ENCODE measurements at regions not wholly inside any gene's neighbourhood (a gene's known extent, or its start where the extent isn't known, plus 50 kb on each side); places are given as distances from the start of the nearest gene placed in this dataset.

- no peaks in the 10 kb centered on the region for H3K36me3 ChIP-seq (ENCODE audit: control insufficient read depth in 2 of 2, insufficient read depth in 2 of 2, low read length in 1 of 2)
- no peak overlapping the region for H3K27ac ChIP-seq (ENCODE audit: control insufficient read depth, insufficient read depth)
- ATAC-seq (no peak), DNase-seq (ENCODE audit: low read depth, low spot score) (no peak), FAIRE-seq (no peak)
- no peaks in the 10 kb centered on the region for H4K20me1 ChIP-seq (ENCODE audit: control insufficient read depth, insufficient read depth)
- H3K4me3 ChIP-seq, result no peak overlapping the region
- H3K4me2 ChIP-seq (ENCODE audit: control insufficient read depth, insufficient read depth), result no peak overlapping the region
- TF ChIP-seq ZNF384 (IDR thresholded peaks at IDR 0.05; ENCODE audit: borderline replicate concordance, low read depth, low read length) (no peak), EED (IDR thresholded peaks at IDR 0.05; ENCODE audit: low read depth) (no peak), CBFB (IDR thresholded peaks at IDR 0.05; ENCODE audit: low read depth) (no peak), ATF2 (IDR thresholded peaks at IDR 0.05; ENCODE audit: low read length) (no peak), HDAC6 (IDR thresholded peaks at IDR 0.05; ENCODE audit: unreplicated experiment) (no peak), PAX5 (IDR thresholded peaks at IDR 0.05; ENCODE audit: borderline replicate concordance, low read depth, low read length) (no peak), ZNF207 (IDR thresholded peaks at IDR 0.05; ENCODE audit: borderline replicate concordance) (no peak), SP1 (IDR thresholded peaks at IDR 0.05; ENCODE audit: low read depth, low read length) (no peak), PML (IDR thresholded peaks at IDR 0.05; ENCODE audit: low read length) (no peak), SPI1 (IDR thresholded peaks at IDR 0.05; ENCODE audit: borderline replicate concordance, insufficient read depth, low read depth, low read length) (no peak), MEF2A (IDR thresholded peaks at IDR 0.05; ENCODE audit: insufficient read depth, low read depth, low read length) (no peak)
- TF ChIP-seq, protein P1, sequence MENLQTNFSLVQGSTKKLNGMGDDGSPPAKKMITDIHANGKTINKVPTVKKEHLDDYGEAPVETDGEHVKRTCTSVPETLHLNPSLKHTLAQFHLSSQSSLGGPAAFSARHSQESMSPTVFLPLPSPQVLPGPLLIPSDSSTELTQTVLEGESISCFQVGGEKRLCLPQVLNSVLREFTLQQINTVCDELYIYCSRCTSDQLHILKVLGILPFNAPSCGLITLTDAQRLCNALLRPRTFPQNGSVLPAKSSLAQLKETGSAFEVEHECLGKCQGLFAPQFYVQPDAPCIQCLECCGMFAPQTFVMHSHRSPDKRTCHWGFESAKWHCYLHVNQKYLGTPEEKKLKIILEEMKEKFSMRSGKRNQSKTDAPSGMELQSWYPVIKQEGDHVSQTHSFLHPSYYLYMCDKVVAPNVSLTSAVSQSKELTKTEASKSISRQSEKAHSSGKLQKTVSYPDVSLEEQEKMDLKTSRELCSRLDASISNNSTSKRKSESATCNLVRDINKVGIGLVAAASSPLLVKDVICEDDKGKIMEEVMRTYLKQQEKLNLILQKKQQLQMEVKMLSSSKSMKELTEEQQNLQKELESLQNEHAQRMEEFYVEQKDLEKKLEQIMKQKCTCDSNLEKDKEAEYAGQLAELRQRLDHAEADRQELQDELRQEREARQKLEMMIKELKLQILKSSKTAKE (IDR thresholded peaks at IDR 0.05; ENCODE audit: low read depth, poor library complexity, severe bottlenecking), result no peak
- TF ChIP-seq, protein P2, sequence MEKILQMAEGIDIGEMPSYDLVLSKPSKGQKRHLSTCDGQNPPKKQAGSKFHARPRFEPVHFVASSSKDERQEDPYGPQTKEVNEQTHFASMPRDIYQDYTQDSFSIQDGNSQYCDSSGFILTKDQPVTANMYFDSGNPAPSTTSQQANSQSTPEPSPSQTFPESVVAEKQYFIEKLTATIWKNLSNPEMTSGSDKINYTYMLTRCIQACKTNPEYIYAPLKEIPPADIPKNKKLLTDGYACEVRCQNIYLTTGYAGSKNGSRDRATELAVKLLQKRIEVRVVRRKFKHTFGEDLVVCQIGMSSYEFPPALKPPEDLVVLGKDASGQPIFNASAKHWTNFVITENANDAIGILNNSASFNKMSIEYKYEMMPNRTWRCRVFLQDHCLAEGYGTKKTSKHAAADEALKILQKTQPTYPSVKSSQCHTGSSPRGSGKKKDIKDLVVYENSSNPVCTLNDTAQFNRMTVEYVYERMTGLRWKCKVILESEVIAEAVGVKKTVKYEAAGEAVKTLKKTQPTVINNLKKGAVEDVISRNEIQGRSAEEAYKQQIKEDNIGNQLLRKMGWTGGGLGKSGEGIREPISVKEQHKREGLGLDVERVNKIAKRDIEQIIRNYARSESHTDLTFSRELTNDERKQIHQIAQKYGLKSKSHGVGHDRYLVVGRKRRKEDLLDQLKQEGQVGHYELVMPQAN (conservative IDR thresholded peaks at IDR 0.05), result no peak
- TF ChIP-seq, protein P3, sequence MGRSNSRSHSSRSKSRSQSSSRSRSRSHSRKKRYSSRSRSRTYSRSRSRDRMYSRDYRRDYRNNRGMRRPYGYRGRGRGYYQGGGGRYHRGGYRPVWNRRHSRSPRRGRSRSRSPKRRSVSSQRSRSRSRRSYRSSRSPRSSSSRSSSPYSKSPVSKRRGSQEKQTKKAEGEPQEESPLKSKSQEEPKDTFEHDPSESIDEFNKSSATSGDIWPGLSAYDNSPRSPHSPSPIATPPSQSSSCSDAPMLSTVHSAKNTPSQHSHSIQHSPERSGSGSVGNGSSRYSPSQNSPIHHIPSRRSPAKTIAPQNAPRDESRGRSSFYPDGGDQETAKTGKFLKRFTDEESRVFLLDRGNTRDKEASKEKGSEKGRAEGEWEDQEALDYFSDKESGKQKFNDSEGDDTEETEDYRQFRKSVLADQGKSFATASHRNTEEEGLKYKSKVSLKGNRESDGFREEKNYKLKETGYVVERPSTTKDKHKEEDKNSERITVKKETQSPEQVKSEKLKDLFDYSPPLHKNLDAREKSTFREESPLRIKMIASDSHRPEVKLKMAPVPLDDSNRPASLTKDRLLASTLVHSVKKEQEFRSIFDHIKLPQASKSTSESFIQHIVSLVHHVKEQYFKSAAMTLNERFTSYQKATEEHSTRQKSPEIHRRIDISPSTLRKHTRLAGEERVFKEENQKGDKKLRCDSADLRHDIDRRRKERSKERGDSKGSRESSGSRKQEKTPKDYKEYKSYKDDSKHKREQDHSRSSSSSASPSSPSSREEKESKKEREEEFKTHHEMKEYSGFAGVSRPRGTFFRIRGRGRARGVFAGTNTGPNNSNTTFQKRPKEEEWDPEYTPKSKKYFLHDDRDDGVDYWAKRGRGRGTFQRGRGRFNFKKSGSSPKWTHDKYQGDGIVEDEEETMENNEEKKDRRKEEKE (IDR thresholded peaks at IDR 0.05), result no peak
- H3K27me3 ChIP-seq (replicated peaks in 1 of 2; ENCODE audit: control insufficient read depth in 2 of 2, insufficient read depth in 2 of 2, low read length in 1 of 2), result no peaks in the 10 kb centered on the region; a peak in 1 of 4 replicates
- no peak overlapping the region for H3K9ac ChIP-seq (ENCODE audit: control insufficient read depth, insufficient read depth, low read length)
- ChIA-PET POLR2A (no interaction called here), SMC1A (ENCODE audit: uncharacterized antibody, unreplicated experiment) (interaction anchor here (0.6 kb wide), 1 partner anchor 164 kb away, joined by 4 read pairs; no protein-coding TSS in a partner anchor), CTCF (no interaction called here), RAD21 (ENCODE audit: unreplicated experiment) (no interaction called here)
- in situ Hi-C loops (cut with MboI) (no loop called here), intact Hi-C loops (cut with micrococcal nuclease; ENCODE audit: unreplicated experiment) (no loop called here)
- WGBS (ENCODE audit: insufficient coverage, insufficient replicate concordance, low lambda C conversion rate, missing lambda C conversion rate), result 15% methylated on average over 7 of the region's 7 CpGs
- H2AFZ ChIP-seq (ENCODE audit: control insufficient read depth, low read depth, low read length), result no peak overlapping the region
- no peaks in the 10 kb centered on the region for H3K4me1 ChIP-seq (ENCODE audit: control insufficient read depth, insufficient read depth, low read length)
- BruUV-seq (replicated peaks), result no TSS peak
- H3K9me3 ChIP-seq (replicated peaks; ENCODE audit: control insufficient read depth, insufficient read depth, low read length), result no peaks in the 10 kb centered on the region
- no peaks in the 10 kb centered on the region for H3K79me2 ChIP-seq (ENCODE audit: control insufficient read depth, insufficient read depth, low read length)
These were observed 395.6 kb downstream of the ADRA2A start for GRCh38 chr10:111472445-111472844.
